Peyer's patch (tissue), 4 donors: ENCODE measurements at regions not wholly inside any gene's neighbourhood (a gene's known extent, or its start where the extent isn't known, plus 50 kb on each side); places are given as distances from the start of the nearest gene placed in this dataset.

Experiments used
- POLR2A ChIP-seq, 2 donors: fragments of 450-650 bp; IDR thresholded peaks; one replicate each; pipeline ENCODE4 v1.5.1; 2017; ENCODE audit warnings: antibody characterized with exemption in 2 of 2, mild to moderate bottlenecking in 2 of 2, moderate library complexity in 2 of 2
- TF ChIP-seq, protein P1 (sequence below), 6 experiments: fragments of 450-650 bp in 4 of 6; fragments of 200-600 bp in 2 of 6; sonication (generic) in 1 of 6; IDR thresholded peaks; one replicate each; pipeline ENCODE4 v1.5.1; 2017 to 2019; ENCODE audit warnings: antibody characterized with exemption in 6 of 6, mild to moderate bottlenecking in 3 of 6, moderate library complexity in 1 of 6

DNA sequence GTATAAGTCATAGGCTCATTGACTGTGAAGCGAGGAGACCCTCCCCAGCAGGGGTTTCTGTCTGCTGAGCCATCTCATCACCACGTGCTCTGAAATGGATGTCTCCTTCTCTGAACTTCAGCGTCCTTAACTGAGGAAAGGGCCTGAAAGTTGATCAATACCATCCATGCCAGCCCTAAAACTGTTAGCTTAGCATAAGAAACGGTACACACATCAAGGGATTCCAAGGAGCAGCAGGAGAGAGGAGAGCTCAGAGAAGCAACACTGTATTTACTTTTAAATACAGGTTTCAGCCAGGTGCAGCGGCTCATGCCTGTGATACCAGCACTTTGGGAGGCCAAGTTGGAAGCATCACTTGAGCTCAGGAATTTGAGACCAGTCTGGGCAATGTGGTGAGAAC lies 248.9 kb upstream of the TNRC6C start:
- TF ChIP-seq, protein P1, sequence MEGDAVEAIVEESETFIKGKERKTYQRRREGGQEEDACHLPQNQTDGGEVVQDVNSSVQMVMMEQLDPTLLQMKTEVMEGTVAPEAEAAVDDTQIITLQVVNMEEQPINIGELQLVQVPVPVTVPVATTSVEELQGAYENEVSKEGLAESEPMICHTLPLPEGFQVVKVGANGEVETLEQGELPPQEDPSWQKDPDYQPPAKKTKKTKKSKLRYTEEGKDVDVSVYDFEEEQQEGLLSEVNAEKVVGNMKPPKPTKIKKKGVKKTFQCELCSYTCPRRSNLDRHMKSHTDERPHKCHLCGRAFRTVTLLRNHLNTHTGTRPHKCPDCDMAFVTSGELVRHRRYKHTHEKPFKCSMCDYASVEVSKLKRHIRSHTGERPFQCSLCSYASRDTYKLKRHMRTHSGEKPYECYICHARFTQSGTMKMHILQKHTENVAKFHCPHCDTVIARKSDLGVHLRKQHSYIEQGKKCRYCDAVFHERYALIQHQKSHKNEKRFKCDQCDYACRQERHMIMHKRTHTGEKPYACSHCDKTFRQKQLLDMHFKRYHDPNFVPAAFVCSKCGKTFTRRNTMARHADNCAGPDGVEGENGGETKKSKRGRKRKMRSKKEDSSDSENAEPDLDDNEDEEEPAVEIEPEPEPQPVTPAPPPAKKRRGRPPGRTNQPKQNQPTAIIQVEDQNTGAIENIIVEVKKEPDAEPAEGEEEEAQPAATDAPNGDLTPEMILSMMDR (IDR thresholded peaks at IDR 0.05), result no peak
- TF ChIP-seq POLR2A (IDR thresholded peaks at IDR 0.05), result no peak
